IPS-NIHi7 (cell line): ENCODE measurements at regions not wholly inside any gene's neighbourhood (a gene's known extent, or its start where the extent isn't known, plus 50 kb on each side); places are given as distances from the start of the nearest gene placed in this dataset.
"Not testable (repeated sequence)": the region's sequence is repeated elsewhere in the genome, so short reads cannot be mapped to it uniquely, and the experiment has no call there.

Experiments used
- DNase-seq: peaks from one replicate; pipeline ENCODE4 v3.0.0; 2012; ENCODE audit warnings: mixed read lengths; ENCODE audit errors: extremely low spot score

GRCh38 chr2:65789923-65790675 is 357.7 kb upstream of the SPRED2 start:
- DNase-seq: no peak

- no peak for DNase-seq
Observed at GRCh38 chr2:65788556-65788955, 356.2 kb upstream of the SPRED2 start.

- DNase-seq: no peak
Observed at GRCh38 chr2:65786765-65787164, 354.4 kb upstream of the SPRED2 start.

- no peak for DNase-seq
Observed at GRCh38 chr2:65786007-65786717, 353.8 kb upstream of the SPRED2 start.

- DNase-seq: no peak
Observed at GRCh38 chr2:65782996-65783650, 350.7 kb upstream of the SPRED2 start.

GRCh38 chr2:65782186-65782585 is 349.8 kb upstream of the SPRED2 start:
- DNase-seq: no peak

- no peak for DNase-seq
Observed at GRCh38 chr2:65781756-65782155, 349.4 kb upstream of the SPRED2 start.

- DNase-seq: no peak
Observed at GRCh38 chr2:65779021-65779420, 346.6 kb upstream of the SPRED2 start.

- peak; percentile 13 for DNase-seq
Observed at GRCh38 chr2:65778137-65778536, 345.7 kb upstream of the SPRED2 start.

- no peak for DNase-seq
Observed at GRCh38 chr2:65775839-65776238, 343.4 kb upstream of the SPRED2 start.

- no peak for DNase-seq
Observed at GRCh38 chr2:65767946-65768345, 335.5 kb upstream of the SPRED2 start.

- DNase-seq: no peak
Observed at GRCh38 chr2:65766768-65767267, 334.4 kb upstream of the SPRED2 start.

- DNase-seq: no peak
Observed at GRCh38 chr2:65765376-65765775, 333.0 kb upstream of the SPRED2 start.

- no peak for DNase-seq
Observed at GRCh38 chr2:65762068-65762467, 329.7 kb upstream of the SPRED2 start.

- no peak for DNase-seq
Observed at GRCh38 chr2:65754219-65754618, 321.8 kb upstream of the SPRED2 start.

- DNase-seq: no peak
Observed at GRCh38 chr2:65751408-65751807, 319.0 kb upstream of the SPRED2 start.

GRCh38 chr2:65749545-65749944 is 317.1 kb upstream of the SPRED2 start:
- no peak for DNase-seq

- DNase-seq: not testable (repeated sequence)
Observed at GRCh38 chr2:65747875-65748274, 315.5 kb upstream of the SPRED2 start.

GRCh38 chr2:65746931-65747675 is 314.7 kb upstream of the SPRED2 start:
- DNase-seq: peak; percentile 70

- no peak for DNase-seq
Observed at GRCh38 chr2:65744477-65745200, 312.2 kb upstream of the SPRED2 start.

GRCh38 chr2:65742977-65743376 is 310.6 kb upstream of the SPRED2 start:
- DNase-seq: no peak
